WERI-Rb-1 (cell line): ENCODE measurements at regions not wholly inside any gene's neighbourhood (a gene's known extent, or its start where the extent isn't known, plus 50 kb on each side); places are given as distances from the start of the nearest gene placed in this dataset.

Experiments
- DNase-seq: peaks from one replicate; pipeline ENCODE4 v3.0.0-alpha.2; 2020
- H3K27ac ChIP-seq: fragments of 250-450 bp; sonication (Bioruptor Pico); 2 replicates; pipeline ENCODE4 v1.5.1; 2020; ENCODE audit warnings: mild to moderate bottlenecking, moderate library complexity
- H3K27me3 ChIP-seq: fragments of 250-450 bp; sonication (Bioruptor Pico); 2 replicates; pipeline ENCODE4 v1.5.1; 2021; ENCODE audit warnings: mild to moderate bottlenecking, low read depth, moderate library complexity; ENCODE audit not compliant: insufficient read depth, severe bottlenecking
- H3K36me3 ChIP-seq: fragments of 250-450 bp; sonication (Bioruptor Pico); 2 replicates; pipeline ENCODE4 v1.5.1; 2020; ENCODE audit warnings: mild to moderate bottlenecking, moderate library complexity
- H3K4me3 ChIP-seq: 2 replicates; pipeline ENCODE4 v1.5.1; 2011; ENCODE audit warnings: low read depth, mild to moderate bottlenecking, control low read depth, low read length
- H3K9me3 ChIP-seq: fragments of 250-450 bp; sonication (Bioruptor Pico); 2 replicates; pipeline ENCODE4 v1.5.1; 2021; ENCODE audit warnings: mild to moderate bottlenecking, moderate library complexity; ENCODE audit not compliant: severe bottlenecking
- TF ChIP-seq, protein P1 (sequence below): IDR thresholded peaks from 2 replicates; pipeline ENCODE4 v1.5.1; 2011; ENCODE audit warnings: low read depth, mild to moderate bottlenecking, control low read depth, inconsistent platforms, low read length

DNA sequence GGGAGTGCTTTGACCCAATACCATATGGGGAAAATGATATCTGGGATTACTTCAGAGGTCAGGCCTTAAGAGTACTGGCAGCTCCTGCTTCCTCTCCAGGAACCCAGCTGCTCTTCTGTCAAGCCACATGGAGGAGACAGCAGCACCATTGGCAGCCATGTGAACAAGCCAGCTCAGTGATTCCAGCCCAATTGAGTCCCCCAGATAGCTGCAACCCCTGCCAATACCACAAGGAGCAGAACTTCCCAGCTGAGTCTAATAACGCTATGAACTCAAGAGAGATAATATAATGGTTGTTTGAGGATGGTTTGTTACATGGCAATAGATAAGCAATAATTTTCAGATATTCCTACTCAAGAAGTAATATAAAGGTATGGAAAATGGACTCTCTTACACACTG is 126.8 kb upstream of the CPNE4 start:
- Histone ChIP-seq H3K36me3 (no peaks in the 10 kb centered on the region), H3K9me3 (no peaks in the 10 kb centered on the region), H3K27me3 (no peaks in the 10 kb centered on the region), H3K4me3 (no peak overlapping the region), H3K27ac (no peak overlapping the region)
- TF ChIP-seq, protein P1, sequence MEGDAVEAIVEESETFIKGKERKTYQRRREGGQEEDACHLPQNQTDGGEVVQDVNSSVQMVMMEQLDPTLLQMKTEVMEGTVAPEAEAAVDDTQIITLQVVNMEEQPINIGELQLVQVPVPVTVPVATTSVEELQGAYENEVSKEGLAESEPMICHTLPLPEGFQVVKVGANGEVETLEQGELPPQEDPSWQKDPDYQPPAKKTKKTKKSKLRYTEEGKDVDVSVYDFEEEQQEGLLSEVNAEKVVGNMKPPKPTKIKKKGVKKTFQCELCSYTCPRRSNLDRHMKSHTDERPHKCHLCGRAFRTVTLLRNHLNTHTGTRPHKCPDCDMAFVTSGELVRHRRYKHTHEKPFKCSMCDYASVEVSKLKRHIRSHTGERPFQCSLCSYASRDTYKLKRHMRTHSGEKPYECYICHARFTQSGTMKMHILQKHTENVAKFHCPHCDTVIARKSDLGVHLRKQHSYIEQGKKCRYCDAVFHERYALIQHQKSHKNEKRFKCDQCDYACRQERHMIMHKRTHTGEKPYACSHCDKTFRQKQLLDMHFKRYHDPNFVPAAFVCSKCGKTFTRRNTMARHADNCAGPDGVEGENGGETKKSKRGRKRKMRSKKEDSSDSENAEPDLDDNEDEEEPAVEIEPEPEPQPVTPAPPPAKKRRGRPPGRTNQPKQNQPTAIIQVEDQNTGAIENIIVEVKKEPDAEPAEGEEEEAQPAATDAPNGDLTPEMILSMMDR, result no peak
- peak; percentile 11 for DNase-seq

DNA sequence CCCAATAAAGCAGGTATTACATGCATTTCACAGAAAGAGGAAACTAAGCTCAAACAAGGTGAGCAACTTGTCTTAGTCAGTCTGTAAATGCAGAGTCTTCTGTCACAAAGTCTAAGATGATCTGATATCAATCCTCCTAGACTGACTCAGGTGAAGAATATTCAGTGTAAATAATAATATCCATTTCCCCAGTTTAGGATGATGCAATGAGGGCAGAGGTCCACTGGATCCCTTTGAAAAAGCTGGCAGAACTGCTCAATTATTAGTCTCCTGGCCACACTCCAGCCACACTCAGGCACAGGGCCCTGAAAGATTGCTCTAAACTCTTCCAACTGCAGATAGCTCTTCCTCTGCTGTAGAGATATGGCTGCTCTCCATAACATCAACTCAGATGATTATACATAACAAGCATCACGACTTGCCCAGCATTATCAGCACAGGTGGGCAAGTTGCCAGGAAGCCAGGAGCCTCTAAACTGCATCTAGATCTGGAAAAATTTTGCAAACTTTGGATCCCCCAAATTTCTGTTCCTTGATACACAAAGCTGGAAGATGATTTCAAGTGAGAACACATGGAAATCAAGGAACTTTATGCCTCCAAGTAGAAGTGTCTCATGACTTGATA is 129.8 kb upstream of the CPNE4 start:
- no peak overlapping the region for H3K27ac ChIP-seq
- DNase-seq, result no peak
- H3K9me3 ChIP-seq, result no peaks in the 10 kb centered on the region
- TF ChIP-seq, protein P1, result no peak
- H3K27me3 ChIP-seq, result no peaks in the 10 kb centered on the region
- no peak overlapping the region for H3K4me3 ChIP-seq
- H3K36me3 ChIP-seq, result no peaks in the 10 kb centered on the region

DNA sequence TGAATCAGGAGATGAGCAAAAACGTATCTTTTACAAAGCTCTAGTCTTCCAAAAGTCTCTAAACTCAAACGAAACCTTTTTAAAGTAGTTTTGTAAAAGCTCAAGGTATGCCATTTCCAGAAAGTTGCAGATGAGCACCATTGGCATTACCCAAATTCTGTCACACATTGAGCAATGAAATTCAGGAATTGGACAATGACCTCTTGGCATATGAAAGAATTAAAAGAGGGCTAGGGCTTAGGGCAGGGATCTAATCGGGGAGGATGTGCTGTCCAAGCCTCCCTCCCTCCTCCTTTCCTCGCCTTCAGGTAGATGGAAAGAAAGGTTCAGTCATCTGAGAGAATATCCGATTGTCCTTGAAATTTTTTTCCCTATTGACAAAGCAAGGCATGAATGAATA is 133.1 kb upstream of the CPNE4 start:
- no peak for DNase-seq
- TF ChIP-seq, protein P1, result no peak
- H3K9me3 ChIP-seq, result no peaks in the 10 kb centered on the region
- H3K27ac ChIP-seq, result no peak overlapping the region
- H3K27me3 ChIP-seq, result no peaks in the 10 kb centered on the region
- no peak overlapping the region for H3K4me3 ChIP-seq
- H3K36me3 ChIP-seq, result no peaks in the 10 kb centered on the region

GRCh38 chr3:132174500-132174899 is 139.7 kb upstream of the CPNE4 start:
- no peak for DNase-seq
- TF ChIP-seq, protein P1, result no peak
- no peak overlapping the region for H3K4me3 ChIP-seq
- H3K36me3 ChIP-seq, result no peaks in the 10 kb centered on the region
- no peaks in the 10 kb centered on the region for H3K9me3 ChIP-seq
- no peak overlapping the region for H3K27ac ChIP-seq
- no peaks in the 10 kb centered on the region for H3K27me3 ChIP-seq

DNA sequence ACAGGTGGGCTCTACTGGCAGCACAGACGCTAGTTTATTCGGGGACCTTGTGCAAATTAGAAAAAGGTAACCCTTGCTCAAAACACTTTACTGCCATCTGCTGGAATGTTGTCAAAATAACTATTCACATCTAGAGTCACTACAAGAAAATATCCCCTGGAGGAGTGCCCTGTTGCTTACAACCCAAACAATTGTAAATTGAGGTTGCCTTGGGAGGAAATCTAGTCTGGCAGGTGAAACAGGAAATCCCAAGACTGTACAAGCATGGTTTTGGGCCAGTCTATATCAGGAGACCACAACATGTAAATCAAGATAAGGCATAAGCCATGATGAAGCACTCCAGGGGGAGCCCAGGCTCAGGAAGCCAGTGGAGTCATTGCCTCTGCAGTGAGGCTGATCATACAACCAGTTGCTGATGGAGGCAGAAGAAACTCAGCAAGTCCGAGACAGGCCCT is 136.8 kb upstream of the ACP3 start:
- DNase-seq, result no peak
- H3K27me3 ChIP-seq, result no peaks in the 10 kb centered on the region
- H3K4me3 ChIP-seq, result no peak overlapping the region
- TF ChIP-seq, protein P1, result peak; percentile 54
- H3K9me3 ChIP-seq, result no peaks in the 10 kb centered on the region
- H3K27ac ChIP-seq, result no peak overlapping the region
- no peaks in the 10 kb centered on the region for H3K36me3 ChIP-seq

DNA sequence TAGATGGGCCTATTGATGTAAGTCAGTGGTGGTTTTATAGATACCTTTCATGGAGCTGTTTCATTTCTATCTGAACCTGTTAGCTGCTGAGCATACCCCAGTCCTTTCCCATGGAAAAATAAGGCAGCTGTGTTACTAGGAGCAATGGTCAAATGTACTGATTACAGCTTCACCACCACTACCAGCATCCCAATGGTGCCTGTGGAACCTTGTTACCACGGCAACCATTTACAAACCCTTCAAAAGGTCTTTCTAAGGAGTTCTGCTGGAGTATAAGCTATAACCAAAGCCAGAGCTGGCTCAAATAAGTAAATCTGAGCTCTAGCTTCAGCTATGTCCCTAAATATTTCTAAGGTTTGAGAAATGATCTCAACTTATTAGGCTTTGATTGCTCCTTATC is 133.4 kb upstream of the ACP3 start:
- Histone ChIP-seq H3K4me3 (no peak overlapping the region), H3K27me3 (no peaks in the 10 kb centered on the region), H3K27ac (no peak overlapping the region), H3K9me3 (no peaks in the 10 kb centered on the region), H3K36me3 (no peaks in the 10 kb centered on the region)
- TF ChIP-seq, protein P1, result no peak
- DNase-seq, result no peak
